Jurkat, Clone E6-1 (cell line): ENCODE measurements at regions not wholly inside any gene's neighbourhood (a gene's known extent, or its start where the extent isn't known, plus 50 kb on each side); places are given as distances from the start of the nearest gene placed in this dataset.

Experiments used
- DNase-seq: peaks from one replicate; pipeline ENCODE4 v3.0.0-alpha.2; 2011; ENCODE audit warnings: low read depth, low spot score
- H3K4me3 ChIP-seq: 2 replicates; pipeline ENCODE4 v1.5.1; 2011; ENCODE audit warnings: mild to moderate bottlenecking, low read length, control low read depth, moderate library complexity

DNA sequence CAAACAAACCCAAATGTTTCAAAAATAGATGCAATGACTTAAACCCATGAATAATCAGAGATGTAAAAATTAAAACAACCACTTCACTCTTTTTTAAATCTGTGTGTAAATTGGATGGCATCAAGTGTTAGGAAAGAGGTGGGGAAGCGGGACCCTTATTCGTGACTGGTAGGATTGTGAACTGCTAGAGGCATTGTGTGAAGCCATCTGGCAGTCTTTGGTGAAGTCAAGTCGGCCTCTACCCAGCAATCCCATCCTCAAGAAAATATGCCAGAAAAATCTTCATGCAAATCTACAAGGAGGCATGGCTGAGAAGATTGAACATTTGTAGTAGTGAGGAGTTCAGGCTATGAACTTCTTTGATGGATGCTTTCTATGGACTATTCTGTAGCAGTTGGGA is 114.6 kb upstream of the C11orf87 start:
- no peak for DNase-seq

DNA sequence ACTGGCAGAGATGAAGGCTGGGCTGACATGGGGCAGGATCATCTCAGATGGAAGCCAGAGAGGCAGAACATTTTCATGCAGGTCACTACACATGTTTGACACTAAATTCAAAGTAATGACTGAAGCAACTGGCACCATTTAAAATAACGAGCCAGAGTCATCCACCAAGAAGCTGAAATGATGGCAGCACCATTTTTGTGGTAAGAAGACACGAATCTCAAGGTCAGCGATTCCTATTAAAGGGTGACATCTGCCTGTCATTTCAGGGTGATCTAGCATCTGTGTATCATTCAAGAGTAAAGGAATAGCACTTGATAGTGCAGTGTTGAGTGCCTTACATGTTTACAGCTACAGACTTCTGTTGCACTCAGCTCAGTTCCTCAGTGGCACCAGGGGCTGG is 113.4 kb upstream of the C11orf87 start:
- no peak for DNase-seq
- H3K4me3 ChIP-seq = no peak overlapping the region

More for the DNA sequence above, 114.6 kb upstream of the C11orf87 start:
- no peak overlapping the region for H3K4me3 ChIP-seq

DNA sequence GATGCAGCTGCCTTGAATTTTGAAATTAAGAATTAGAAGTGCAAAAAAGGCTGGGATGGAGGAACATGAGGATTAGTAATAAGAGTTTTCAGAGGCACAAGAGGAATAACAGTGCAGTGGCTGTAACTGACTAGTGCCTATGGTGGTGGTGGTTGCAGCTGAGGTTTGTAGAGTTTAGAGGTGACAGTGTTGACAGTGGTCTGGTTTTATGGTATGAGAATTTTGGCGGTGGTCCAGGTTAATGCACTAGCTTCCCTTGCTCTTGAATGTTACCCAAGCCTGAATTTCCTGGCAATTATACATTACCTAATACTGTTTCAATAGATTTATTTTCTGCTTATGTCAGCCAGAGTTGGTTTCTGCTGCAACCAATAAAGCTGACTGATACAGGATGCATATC is 112.8 kb upstream of the C11orf87 start:
- peak; percentile 28 for DNase-seq

DNA sequence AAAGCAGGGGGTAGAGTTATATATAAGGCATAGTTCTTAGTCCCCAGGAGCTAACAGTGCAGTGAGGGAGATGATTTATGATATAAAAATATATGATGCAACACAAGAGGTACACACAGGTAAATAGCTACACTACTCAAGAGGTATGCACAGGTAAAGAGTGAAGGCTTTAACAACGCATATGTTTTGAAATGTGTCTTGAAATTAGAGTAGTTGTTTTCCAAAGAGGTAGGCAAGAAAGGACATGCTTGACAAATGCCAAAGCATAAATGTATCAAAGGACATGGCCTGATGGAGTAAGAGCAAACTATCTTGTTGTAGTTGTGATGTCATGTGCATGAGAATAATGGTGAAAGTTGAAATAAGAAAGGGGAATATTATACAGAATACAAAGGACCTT is 104.3 kb upstream of the C11orf87 start:
- H3K4me3 ChIP-seq = no peak overlapping the region
- no peak for DNase-seq

More for the DNA sequence above, 112.8 kb upstream of the C11orf87 start:
- H3K4me3 ChIP-seq = no peak overlapping the region

DNA sequence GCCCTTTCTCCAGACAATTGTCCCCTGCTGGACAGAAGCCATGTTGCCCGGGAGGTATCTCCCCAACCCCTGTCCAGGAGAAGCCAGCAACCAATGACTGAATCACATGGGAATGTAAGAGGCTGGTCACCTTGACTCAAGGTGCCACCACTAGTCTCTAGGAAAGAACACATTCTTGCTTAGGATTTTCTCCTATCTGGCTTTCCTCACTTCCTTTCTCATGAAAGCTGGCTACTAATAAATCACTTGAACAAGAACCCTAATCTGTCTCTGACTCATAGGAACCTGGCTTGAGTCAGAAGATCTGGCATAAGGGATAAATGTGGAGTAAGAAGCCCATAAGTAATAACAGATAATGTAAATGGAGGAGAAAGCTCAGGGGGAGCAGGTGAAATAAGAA is 101.4 kb upstream of the C11orf87 start:
- no peak overlapping the region for H3K4me3 ChIP-seq
- no peak for DNase-seq

DNA sequence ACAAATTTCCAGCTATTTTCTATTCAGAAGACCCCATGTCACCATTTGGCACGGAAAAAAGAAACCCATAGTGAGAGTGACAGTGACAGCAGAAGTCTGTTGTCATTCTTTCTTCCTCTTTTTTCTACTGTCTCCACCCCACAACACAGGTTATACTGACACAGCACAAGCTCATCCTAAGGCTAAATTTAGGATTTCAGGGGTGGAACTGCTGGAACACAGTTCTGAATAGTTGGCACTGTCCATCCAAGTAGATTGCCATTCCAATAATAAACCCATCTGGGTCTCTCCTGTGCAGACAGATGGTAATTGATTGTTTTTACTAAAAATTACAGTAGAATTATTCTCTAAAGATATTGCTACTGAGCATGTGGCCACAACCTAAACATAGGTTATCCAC is 95.2 kb upstream of the C11orf87 start:
- H3K4me3 ChIP-seq = no peak overlapping the region
- no peak for DNase-seq

DNA sequence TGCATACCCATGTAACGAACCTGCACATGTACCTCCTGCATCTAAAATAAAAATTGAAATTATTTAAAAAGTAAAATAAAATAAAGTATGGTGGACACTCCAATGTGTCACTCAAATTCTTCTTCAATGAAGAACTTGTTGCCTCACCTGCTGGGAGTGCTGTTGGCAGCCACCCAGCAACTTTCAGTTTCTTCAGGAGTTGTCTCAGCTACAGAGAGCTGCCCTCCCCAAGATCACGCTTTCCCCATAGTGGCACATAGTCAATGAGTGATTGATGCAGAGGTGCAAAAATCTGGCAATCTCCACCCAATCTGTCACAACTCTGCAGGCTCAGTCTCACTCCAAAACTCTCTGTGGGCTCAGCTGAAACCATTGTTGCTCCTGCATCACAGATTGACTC is 92.3 kb upstream of the C11orf87 start:
- H3K4me3 ChIP-seq = no peak overlapping the region
- DNase-seq = no peak

DNA sequence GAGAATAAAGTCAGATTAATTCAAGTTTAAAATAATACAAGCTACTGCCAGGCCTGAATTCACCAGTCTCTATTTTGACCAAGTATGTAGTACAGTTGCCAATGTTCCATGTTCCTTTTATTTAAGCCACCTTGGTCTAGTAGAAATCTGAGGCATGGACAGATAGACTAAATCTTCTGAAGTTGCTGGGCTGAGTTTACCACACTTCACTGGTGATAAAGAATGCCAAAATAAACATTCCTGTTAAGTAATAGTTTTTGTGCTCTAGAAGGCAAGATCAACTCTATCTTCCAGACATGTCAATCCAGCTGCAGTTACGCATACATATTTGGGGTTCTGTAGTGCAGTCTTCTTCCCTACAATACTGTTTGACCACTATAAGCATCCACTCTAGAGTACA is 83.9 kb upstream of the C11orf87 start:
- DNase-seq = no peak
- no peak overlapping the region for H3K4me3 ChIP-seq

DNA sequence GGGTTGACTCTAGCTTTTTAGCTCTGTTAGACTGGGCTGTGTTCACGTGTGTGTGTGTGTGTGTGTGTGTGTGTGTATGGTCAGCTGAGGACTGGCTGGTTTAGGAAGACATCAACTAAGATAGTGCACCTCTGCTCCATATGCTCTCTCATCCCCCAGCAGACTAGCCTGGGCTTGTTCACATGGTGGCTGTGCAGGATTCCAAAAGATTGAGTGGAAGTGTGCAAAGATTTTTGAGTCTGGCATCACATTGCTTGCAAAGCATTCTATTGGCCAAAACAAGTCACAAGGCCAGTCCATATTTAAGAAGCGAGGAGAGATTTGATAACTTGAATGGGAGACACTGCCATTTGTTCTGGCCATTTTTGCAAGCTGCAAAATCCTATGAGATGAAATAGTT is 79.7 kb upstream of the C11orf87 start:
- DNase-seq = no peak
- no peak overlapping the region for H3K4me3 ChIP-seq

DNA sequence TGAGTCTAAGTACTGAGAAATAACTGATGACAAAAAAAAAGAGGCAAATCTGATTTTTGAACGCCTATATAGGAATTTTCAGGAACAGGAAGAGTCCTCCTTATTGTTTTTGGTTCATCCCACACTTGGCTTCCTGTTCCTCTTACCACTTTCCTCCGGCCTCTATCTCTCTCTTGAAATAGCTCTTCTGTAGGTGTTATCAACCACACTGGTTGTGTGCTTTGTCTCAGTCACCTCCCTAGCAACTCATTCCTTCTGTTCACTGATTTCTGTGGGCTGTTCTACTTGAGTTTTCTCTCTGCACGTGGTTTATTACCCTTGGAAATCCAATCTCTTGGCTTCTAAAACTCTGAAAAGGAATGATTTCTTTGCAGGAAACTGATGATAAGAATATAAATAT is 78.7 kb upstream of the C11orf87 start:
- DNase-seq = no peak
- H3K4me3 ChIP-seq = no peak overlapping the region

DNA sequence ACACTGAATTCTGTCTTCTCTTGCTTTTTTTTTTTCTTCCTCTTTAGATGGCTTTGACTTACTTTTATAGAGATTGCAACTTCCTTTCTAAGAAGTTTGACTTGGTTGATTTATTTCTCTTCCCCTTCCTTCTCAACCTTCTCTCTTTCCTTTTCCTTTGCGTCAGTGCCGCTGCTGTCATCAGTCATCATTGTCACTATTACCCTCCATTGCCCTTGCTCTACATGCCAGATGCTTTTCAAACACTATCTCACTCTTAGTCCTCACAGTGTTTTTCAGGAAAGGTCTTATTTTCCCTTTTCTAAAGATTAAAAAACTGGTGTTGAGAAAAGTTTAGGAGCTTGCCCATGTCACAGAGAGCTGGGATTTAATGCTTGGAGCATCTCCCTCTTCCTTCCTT is 74.7 kb upstream of the C11orf87 start:
- no peak for DNase-seq
- H3K4me3 ChIP-seq = no peak overlapping the region

DNA sequence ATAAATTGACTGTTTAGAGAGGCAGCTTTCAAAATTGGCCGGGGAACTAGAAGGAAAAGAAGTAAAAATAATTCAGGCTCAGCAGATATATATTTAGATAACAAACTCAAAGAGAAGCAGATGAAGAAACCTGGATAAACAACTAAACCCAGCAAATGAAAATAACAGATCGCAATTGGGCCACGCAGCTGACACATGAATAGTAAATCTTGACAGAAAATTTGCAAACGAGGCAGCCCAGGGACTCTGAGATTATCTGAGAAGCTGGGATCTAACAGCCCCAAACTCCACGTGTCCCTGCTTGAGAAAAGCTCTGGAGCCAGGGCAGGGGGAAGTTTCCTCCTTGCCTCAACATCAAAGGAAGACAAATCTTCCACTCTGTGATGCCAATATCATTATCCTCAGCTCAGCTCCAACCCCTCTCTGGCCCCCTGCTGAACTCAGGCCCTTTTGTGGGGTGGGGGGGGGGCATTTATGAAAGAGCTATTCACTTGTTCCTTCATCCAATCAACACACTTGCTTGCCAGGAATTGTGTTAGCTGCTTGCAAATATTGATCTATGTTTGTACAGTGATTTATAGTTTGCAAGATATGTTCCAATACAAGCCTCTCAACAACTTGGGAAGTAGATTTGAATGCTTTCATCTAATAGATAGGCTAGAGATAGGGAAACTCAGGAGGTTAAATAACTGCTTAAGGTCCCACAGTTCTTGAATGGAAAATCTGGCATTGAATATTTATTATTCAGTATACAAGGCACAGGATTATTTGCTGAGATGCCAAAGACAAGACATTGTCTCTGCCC is 72.5 kb upstream of the C11orf87 start:
- H3K4me3 ChIP-seq = no peak overlapping the region
- DNase-seq = no peak

DNA sequence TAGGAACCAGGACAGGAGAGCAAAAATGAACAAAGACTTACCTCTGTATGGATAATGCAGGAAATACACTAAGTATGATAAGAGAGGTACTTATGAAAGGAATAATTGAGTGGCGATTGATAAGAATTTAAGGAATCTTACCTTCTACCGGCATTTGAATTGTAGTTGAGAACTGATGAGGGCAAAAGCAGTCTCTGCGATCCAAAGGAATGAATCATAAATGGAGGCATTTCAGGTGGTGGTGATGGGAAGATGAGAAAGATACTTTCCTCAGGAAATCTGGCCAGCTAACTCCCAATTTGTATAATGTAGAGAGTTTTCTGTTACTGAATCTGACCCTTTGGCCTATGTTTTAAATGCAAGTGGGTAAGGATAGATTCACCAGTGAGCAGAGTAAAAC is 71.9 kb upstream of the C11orf87 start:
- no peak for DNase-seq
- no peak overlapping the region for H3K4me3 ChIP-seq

DNA sequence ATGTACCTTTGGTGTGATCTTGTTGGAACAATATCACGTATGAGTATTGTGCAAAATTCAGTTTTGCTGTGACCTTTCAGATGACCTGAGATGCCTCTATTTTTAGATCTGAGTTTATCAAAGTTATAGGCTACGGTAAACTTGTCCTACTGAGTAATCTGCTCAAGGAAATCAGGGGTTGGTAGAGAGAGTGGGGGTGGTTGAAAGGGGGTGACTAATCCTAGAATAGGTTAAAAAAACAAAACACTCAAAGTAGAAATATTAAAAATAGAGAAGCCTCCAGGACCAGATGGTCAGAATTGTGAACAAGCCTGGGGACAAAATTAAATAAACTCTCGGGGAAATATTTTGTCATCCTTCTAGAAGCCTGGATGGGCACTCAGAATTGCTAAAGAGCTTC is 59.9 kb upstream of the C11orf87 start:
- DNase-seq = no peak
- H3K4me3 ChIP-seq = no peak overlapping the region

DNA sequence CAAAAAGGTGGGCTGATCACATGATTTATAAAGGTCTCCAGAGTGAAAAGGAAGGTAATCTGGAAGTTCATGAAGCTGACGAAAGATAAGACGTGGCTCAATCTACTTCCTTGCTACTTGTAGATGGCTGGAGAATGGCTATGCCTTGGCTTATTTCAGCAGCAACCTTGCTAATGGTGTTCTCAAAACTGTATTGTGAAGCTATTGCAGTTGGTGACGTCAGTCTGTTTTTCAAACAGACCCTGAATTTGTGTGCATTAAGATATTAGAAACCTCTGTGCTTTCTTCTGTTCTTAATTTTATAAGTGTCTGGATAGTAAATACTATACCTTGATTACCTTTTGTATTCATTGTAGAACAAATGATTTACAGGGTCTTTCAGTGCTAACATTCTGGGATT is 58.3 kb upstream of the C11orf87 start:
- no peak for DNase-seq
- no peak overlapping the region for H3K4me3 ChIP-seq

DNA sequence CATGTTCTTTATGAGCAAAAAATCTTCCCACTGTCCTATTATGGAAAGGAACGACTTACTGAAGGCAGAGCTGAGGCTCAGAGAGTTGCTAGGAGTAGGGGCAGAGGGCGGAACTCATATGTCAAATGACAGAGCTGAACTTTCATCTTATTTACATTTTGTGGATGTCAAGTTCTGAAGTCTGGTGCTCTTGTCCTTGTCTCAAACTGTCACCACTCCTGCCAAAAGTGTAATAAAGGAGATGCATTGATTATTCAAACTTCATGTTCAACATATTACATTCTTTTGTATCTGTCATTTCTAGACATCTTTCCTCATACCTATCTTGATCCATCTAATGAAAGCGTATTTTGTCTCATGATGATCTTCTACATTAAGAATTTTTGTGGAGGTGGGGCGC is 57.1 kb upstream of the C11orf87 start:
- DNase-seq = no peak
- no peak overlapping the region for H3K4me3 ChIP-seq

DNA sequence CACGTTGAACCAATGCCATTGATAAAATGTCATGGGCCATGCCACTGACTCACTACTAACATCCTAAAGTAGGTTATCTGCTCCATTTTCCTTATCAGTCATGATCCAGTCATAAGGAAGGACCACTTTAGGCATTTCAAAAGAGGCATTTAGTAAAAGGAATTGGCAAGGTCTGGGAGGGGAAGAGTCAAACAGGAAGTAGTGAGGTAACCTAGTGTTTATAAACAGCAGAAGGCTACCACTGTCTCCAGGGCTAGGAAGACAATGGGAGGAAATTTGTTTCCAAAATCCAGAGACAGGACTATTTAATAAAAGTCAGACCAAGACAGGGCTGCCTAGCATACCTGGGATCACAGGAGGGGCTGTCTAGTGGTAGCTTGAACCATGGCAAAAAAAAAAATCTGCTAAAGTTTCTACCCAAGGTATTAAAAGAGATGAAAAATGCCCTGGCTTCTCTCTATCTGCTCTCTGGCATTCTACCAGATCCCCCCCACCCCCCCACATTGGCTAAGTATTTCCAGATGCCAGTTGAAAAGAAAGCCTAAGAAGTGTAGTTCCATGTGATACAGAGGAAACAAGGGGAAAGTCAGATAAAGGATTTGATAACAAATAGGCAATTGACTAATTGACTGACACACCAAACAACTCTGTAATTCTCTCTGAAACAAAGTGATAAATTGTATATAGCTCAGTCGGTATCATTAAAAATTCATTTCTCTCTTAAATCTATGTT is 50.4 kb upstream of the C11orf87 start:
- no peak overlapping the region for H3K4me3 ChIP-seq
- DNase-seq = no peak
